GM12874 (cell line): ENCODE measurements at regions not wholly inside any gene's neighbourhood (a gene's known extent, or its start where the extent isn't known, plus 50 kb on each side); places are given as distances from the start of the nearest gene placed in this dataset.

Source experiments
- TF ChIP-seq, protein P1 (sequence below): IDR thresholded peaks from 2 replicates; pipeline ENCODE4 v1.5.1; 2011; ENCODE audit warnings: low read depth, mild to moderate bottlenecking, control low read depth, low read length, moderate library complexity; ENCODE audit not compliant: insufficient read depth

DNA sequence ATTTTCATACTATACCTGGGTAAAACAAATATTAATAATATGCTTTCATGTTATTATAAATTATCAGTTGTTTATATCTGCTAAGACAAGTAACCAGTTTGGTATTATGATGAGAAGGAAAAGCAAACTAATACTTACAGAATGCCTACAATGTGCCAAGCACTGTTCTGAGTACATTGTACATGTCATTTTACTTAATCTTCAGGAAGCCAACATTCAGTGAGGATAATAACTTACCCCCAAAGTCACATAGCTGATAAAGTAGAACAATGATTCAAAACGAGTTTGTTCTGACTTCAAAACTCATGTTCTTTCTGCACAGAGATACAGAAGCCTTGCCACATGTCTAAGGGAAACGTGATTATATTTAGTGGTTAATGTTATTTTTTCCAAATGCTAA is 89.0 kb upstream of the DIO2 start:
- TF ChIP-seq, protein P1, sequence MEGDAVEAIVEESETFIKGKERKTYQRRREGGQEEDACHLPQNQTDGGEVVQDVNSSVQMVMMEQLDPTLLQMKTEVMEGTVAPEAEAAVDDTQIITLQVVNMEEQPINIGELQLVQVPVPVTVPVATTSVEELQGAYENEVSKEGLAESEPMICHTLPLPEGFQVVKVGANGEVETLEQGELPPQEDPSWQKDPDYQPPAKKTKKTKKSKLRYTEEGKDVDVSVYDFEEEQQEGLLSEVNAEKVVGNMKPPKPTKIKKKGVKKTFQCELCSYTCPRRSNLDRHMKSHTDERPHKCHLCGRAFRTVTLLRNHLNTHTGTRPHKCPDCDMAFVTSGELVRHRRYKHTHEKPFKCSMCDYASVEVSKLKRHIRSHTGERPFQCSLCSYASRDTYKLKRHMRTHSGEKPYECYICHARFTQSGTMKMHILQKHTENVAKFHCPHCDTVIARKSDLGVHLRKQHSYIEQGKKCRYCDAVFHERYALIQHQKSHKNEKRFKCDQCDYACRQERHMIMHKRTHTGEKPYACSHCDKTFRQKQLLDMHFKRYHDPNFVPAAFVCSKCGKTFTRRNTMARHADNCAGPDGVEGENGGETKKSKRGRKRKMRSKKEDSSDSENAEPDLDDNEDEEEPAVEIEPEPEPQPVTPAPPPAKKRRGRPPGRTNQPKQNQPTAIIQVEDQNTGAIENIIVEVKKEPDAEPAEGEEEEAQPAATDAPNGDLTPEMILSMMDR, result no peak

DNA sequence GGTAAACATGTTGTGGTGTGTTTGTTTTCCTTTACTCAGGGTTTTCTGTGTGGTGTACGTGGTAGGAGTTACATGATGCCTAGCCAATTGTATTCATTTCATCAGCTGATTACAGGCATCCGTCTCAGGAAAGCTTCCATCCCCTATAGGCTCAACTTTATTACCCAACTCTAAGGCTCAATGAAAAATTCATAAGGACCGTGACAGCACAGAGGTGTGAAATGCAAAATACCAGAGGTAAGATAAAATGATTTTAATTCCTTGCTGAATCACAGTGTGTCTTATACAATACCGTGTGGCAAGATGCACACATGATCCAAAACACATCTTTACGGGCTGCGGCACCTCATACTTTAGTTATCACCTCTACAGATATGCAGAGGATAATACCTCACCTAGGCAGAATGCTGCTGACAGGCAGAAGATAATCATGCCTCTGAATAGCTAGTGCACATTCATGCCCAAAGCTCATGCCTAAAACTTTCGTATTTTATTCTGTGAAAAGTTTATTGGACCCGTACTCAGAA is 87.2 kb upstream of the DIO2 start:
- TF ChIP-seq, protein P1, result no peak

DNA sequence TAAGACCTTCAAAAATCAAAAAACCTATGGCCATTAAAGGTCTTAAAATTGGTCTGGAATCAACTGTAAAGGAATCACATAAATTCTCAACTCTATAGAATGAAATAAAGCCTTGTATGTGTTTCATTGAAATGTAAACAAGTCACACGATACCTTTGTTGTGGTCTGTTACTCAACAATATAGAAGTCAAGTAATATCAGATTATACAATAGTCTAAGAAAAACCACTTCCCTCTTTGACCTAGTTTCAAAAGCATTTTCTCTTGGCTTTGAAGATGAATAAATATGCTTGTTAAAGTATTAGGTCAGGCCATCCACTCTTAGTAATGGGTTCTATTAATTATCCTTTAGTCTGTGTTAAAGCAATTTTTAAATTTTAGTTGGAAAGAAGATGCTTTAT is 79.8 kb upstream of the DIO2 start:
- TF ChIP-seq, protein P1, result no peak

DNA sequence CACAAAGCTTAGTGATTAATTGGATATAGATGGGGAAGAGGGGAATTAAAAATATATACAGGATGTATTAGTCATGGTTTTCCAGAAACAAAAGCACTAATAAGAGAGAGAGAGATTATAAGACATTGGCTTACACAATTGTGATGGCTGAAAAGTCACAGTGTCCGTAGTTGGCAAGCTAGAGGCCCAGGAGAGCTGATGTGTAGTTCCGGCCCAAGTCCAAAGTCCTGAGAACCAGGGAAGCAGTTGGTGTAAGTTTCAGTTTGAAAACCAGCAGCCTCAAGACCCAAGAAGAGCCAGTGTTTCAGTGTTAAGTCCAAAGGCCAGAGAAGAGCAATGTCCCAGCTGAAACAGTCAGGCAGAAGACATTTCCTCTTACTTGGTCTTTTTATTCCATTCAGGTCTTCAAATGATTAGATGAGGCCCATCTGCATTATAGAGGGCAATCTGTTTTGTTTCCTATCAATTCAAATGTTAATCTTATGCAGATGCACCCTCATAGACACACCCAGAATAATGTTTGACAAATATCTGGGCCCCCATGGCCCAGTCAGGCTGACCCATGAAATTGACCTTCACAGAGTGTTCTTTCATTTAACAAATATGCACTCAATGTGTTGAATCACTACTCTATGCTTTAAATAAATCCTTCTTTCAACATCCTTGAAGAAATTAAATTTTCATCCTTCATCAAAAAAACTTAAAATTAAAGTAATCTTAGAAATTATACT is 67.2 kb upstream of the DIO2 start:
- TF ChIP-seq, protein P1, result no peak

DNA sequence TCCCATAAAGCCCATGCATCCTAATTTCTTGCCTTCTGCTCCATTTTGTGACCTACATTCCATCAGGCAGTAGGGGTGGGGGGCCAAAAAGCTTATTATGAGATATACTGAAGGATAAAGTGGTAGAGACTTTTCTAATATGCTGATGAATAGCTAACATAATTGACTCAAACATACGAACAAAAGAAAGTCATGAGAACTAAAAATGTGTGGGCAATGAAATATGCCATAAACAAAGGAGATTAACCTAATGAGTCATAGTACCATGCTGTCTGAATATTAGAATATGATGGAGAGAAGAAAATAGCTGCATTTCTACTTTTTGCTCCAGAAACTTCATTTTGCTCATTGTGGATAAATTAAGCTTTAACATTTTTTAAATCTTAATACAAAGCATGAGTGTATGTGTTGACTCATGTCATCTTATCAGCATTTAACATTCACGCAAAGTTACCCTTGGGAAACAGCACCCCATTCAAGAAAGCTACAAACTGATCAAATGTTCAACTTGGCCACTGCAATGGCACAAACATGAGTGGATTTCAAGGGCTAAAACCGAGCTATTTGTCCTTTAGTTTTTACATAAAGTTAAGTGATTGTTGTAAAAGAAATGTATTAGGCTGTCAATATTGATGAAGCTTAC is 64.0 kb upstream of the DIO2 start:
- TF ChIP-seq, protein P1, result no peak

- TF ChIP-seq, protein P1, result no peak
Measured at GRCh38 chr14:80271389-80271788, 60.1 kb upstream of the DIO2 start.

DNA sequence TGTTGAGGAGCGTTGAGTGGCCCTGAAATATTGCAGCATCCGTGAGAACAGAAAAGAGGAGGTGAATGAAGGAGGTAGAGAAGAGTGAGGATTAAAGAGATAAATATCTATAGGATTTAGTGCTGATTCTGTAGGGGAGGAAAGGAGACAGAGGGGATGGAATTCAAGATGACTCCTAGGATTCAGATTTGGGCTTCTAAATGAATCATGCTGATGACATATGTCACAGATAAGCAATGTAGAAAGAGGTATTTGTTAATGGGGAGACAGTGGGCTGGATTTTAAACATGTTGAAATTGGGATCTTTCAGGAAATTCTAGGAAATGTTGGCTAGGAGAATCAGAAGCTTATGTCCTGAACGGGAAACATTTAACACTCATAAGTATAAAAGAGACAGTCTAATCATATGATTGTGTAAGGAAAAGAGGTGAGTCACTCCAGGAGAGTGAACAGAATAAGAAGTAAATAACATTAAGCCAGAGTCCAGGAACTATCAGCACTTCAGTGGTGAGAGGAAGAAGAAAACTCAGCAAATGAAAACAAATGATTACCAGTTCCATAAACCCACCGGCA is 58.1 kb upstream of the DIO2 start:
- TF ChIP-seq, protein P1, result no peak
